ENCODE measurements at regions not wholly inside any gene's neighbourhood (a gene's known extent, or its start where the extent isn't known, plus 50 kb on each side); places are given as distances from the start of the nearest gene placed in this dataset.

GRCh38 chr2:890214-890613, 60.4 kb upstream of the SNTG2 start:
- no peak for DNase-seq (ENCODE audit: low read depth)
- TF ChIP-seq CTCF (conservative IDR thresholded peaks at IDR 0.05; ENCODE audit: low read length) = no peak
- no peak overlapping the region for H3K4me3 ChIP-seq (ENCODE audit: low read length)

GRCh38 chr2:888906-889566, 61.6 kb upstream of the SNTG2 start:
- DNase-seq (ENCODE audit: low read depth) = no peak
- H3K4me3 ChIP-seq (ENCODE audit: low read length) = no peak overlapping the region
- TF ChIP-seq CTCF (conservative IDR thresholded peaks at IDR 0.05; ENCODE audit: low read length) = no peak

GRCh38 chr2:888211-888801, 62.3 kb upstream of the SNTG2 start:
- no peak for TF ChIP-seq CTCF (conservative IDR thresholded peaks at IDR 0.05; ENCODE audit: low read length)
- peak; percentile 5 for DNase-seq (ENCODE audit: low read depth)

GRCh38 chr2:887639-888038, 63.0 kb upstream of the SNTG2 start:
- H3K4me3 ChIP-seq (ENCODE audit: low read length) = no peak overlapping the region
- DNase-seq (ENCODE audit: low read depth) = no peak
- TF ChIP-seq CTCF (conservative IDR thresholded peaks at IDR 0.05; ENCODE audit: low read length) = no peak

More at GRCh38 chr2:888211-888801, 62.3 kb upstream of the SNTG2 start:
- no peak overlapping the region for H3K4me3 ChIP-seq (ENCODE audit: low read length)

GRCh38 chr2:886072-887022, 64.3 kb upstream of the SNTG2 start:
- H3K4me3 ChIP-seq (ENCODE audit: low read length) = no peak overlapping the region
- TF ChIP-seq CTCF (conservative IDR thresholded peaks at IDR 0.05; ENCODE audit: low read length) = no peak
- DNase-seq (ENCODE audit: low read depth) = no peak

- TF ChIP-seq CTCF (conservative IDR thresholded peaks at IDR 0.05; ENCODE audit: low read length) = no peak
- no peak for DNase-seq (ENCODE audit: low read depth)
- H3K4me3 ChIP-seq (ENCODE audit: low read length) = no peak overlapping the region
These were observed 65.2 kb upstream of the SNTG2 start for GRCh38 chr2:885230-886071.
